ENCODE measurements at regions not wholly inside any gene's neighbourhood (a gene's known extent, or its start where the extent isn't known, plus 50 kb on each side); places are given as distances from the start of the nearest gene placed in this dataset.

GRCh38 chr18:22816266-22817176 lies 116.6 kb upstream of the RBBP8 start:
- Histone ChIP-seq H3K27ac (no peak overlapping the region), H3K4me3 (peak overlapping the region; percentile 23), H3K36me3 (no peaks in the 10 kb centered on the region), H3K27me3 (no peaks in the 10 kb centered on the region), H3K9me3 (no peaks in the 10 kb centered on the region), H3K9ac (ENCODE audit: low read depth in 2 of 2, low read length in 2 of 2) (no peak overlapping the region), H3K4me1 (peaks cover 5% of the 10 kb centered on the region)
- peak; percentile 77 for DNase-seq
- intact Hi-C loops (cut with DNase I), result no loop called here
- TF ChIP-seq, protein P1, sequence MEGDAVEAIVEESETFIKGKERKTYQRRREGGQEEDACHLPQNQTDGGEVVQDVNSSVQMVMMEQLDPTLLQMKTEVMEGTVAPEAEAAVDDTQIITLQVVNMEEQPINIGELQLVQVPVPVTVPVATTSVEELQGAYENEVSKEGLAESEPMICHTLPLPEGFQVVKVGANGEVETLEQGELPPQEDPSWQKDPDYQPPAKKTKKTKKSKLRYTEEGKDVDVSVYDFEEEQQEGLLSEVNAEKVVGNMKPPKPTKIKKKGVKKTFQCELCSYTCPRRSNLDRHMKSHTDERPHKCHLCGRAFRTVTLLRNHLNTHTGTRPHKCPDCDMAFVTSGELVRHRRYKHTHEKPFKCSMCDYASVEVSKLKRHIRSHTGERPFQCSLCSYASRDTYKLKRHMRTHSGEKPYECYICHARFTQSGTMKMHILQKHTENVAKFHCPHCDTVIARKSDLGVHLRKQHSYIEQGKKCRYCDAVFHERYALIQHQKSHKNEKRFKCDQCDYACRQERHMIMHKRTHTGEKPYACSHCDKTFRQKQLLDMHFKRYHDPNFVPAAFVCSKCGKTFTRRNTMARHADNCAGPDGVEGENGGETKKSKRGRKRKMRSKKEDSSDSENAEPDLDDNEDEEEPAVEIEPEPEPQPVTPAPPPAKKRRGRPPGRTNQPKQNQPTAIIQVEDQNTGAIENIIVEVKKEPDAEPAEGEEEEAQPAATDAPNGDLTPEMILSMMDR (IDR thresholded peaks at IDR 0.05), result no peak

DNA sequence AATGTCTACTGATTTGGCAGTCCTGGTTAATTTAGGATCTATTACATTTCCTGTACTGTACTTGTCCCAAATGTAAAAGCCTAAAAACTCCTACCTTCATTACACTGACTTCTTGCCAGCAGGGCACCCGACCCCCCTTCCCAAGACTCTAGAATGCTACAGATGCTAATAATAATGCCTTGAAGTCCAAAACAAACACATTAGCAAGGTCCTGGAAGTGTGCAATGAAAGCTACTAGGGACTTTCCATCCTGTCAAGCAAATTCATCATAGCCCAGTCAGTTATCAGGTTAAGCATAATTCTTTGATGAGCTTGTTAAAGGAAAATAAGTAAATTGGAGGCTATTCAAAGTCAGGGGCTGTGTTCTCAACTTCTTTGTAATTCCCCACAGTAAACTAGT lies 115.3 kb upstream of the RBBP8 start:
- H3K27ac ChIP-seq, result no peak overlapping the region
- no peak for DNase-seq
- TF ChIP-seq, protein P1 (IDR thresholded peaks at IDR 0.05), result no peak

GRCh38 chr18:22822024-22822423 lies 111.1 kb upstream of the RBBP8 start:
- H3K27ac ChIP-seq, result no peak overlapping the region
- H3K9me3 ChIP-seq, result no peaks in the 10 kb centered on the region
- intact Hi-C loops (cut with DNase I), result no loop called here
- H3K36me3 ChIP-seq, result no peaks in the 10 kb centered on the region
- no peaks in the 10 kb centered on the region for H3K4me1 ChIP-seq
- no peak overlapping the region for H3K9ac ChIP-seq (ENCODE audit: low read depth in 2 of 2, low read length in 2 of 2)
- DNase-seq, result peak; percentile 35
- TF ChIP-seq, protein P1 (IDR thresholded peaks at IDR 0.05), result no peak
- no peaks in the 10 kb centered on the region for H3K27me3 ChIP-seq
- H3K4me3 ChIP-seq, result no peak overlapping the region

More for the DNA sequence above, 115.3 kb upstream of the RBBP8 start:
- Histone ChIP-seq H3K9me3 (no peaks in the 10 kb centered on the region), H3K9ac (ENCODE audit: low read depth in 2 of 2, low read length in 2 of 2) (no peak overlapping the region), H3K4me1 (peaks cover 5% of the 10 kb centered on the region), H3K4me3 (no peak overlapping the region), H3K36me3 (no peaks in the 10 kb centered on the region), H3K27me3 (no peaks in the 10 kb centered on the region)
- intact Hi-C loops (cut with DNase I), result no loop called here

DNA sequence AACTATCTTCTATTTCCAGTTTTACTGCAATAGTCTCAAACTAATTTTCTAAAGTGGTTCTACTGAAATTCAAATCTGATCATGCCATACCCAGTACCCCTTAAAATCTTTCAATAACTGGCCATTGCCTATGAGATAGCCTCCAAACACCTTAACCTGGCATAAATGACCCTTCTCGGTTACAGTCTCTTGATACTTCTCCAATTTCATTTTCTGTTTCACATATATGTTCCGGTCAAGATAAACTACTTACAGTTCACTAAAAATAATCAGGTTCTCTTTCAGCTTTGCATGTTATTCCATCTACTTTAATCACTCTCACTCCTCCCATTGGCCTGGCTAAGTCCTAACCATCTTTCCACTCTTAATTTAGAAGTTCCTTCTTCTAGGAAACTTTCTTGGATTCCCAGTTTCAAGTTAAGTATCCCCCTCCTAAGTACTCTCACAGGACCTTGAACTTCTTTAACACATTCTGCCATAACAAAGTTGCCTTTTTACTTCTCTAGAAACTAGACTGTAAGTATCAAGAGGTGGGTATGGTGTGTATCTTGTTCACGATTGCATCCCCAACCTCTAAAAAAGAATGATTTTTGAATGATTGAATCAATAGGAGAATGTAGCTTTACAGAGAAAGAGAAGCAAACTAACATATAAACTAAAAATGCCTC lies 110.2 kb upstream of the RBBP8 start:
- Histone ChIP-seq H3K4me1 (no peaks in the 10 kb centered on the region), H3K36me3 (no peaks in the 10 kb centered on the region), H3K9ac (ENCODE audit: low read depth in 2 of 2, low read length in 2 of 2) (no peak overlapping the region), H3K9me3 (no peaks in the 10 kb centered on the region), H3K27ac (no peak overlapping the region), H3K4me3 (no peak overlapping the region), H3K27me3 (no peaks in the 10 kb centered on the region)
- no peak for DNase-seq
- TF ChIP-seq, protein P1 (IDR thresholded peaks at IDR 0.05), result no peak
- intact Hi-C loops (cut with DNase I), result no loop called here

- intact Hi-C loops (cut with DNase I), result no loop called here
- no peaks in the 10 kb centered on the region for H3K36me3 ChIP-seq
These were observed 106.4 kb upstream of the RBBP8 start for GRCh38 chr18:22826726-22827125.

More at GRCh38 chr18:22826726-22827125, 106.4 kb upstream of the RBBP8 start:
- DNase-seq, result no peak
- H3K27me3 ChIP-seq, result no peaks in the 10 kb centered on the region
- H3K27ac ChIP-seq, result no peak overlapping the region
- no peak overlapping the region for H3K4me3 ChIP-seq
- TF ChIP-seq, protein P1 (IDR thresholded peaks at IDR 0.05), result no peak
- no peaks in the 10 kb centered on the region for H3K9me3 ChIP-seq
- no peak overlapping the region for H3K9ac ChIP-seq (ENCODE audit: low read depth in 2 of 2, low read length in 2 of 2)
- no peaks in the 10 kb centered on the region for H3K4me1 ChIP-seq

All from colonic mucosa (tissue), 4 donors.